GM21447 (cell line): ENCODE measurements at regions not wholly inside any gene's neighbourhood (a gene's known extent, or its start where the extent isn't known, plus 50 kb on each side); places are given as distances from the start of the nearest gene placed in this dataset.

ENCODE experiments used
- ATAC-seq: cut with Tn5 transposase; IDR thresholded peaks from one replicate; pipeline ENCODE4 v1.9.1; 2021; ENCODE audit not compliant: unreplicated experiment

DNA sequence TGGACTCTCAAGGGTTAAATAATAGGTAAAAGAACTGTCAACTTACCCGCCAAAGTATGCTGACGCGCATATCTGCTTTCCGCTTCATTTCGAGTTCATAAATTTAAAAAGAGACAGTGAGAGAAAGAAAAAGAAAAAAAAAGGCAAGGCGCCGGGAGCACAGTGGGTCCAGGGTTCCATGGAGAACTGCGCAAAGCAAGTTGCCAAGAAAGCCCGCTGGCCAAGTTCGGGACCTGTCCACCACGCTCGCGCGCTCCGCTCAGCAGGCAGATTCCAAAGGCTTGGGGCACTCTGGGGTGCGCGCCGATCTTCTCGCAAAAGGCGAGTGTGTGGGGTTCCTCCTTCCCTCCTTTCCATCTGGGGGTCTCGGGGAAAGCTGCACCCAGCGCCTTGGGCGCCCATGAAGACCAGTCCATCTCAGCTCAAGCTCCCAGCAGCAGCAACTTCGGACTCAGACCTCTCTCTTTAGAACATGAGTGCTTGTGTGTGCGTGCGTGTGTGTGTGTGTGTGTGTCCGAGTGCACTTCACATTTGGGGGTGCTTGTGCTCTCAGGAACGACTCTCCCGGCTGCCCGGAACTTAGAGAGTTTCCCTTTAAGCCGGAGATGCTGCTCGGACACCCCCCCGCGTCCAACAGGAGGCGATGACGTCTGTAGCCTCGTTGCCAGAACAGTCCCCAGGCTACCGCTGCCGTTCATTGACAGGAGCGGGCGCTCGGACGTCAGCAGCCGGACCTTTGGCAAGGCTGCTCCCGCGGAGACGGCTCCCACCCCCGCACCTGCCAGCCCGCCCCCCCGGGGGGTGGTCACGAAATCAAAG, 180.0 kb downstream of the TBXT start:
- no peak for ATAC-seq

DNA sequence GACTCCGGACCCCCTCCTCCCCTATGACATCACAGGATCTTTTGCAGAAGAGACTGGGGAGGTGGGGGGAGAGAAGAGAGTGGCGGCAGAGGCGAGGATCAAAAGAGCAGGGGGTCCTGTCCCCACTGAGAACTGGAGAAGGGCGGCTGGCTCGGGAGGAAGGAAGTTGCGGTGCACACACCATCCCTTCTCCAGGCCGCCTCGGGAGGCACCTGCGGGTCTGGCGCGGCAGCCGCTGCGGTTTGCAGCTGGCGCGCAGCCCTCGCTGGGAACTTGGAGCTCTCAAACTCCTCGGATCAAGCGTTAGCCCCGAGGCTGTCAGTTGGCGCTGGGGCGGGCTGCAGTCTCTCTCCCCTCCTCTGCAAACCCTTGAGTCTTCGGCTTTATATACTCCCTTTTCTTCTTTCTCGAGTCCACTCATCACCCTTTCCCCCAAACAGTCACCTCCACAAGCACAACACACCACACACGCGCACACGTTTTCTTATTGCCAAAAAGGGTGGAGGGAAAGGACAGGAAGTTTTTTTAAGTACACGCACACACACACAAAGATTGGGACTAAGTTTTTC, 180.7 kb downstream of the TBXT start:
- no peak for ATAC-seq

DNA sequence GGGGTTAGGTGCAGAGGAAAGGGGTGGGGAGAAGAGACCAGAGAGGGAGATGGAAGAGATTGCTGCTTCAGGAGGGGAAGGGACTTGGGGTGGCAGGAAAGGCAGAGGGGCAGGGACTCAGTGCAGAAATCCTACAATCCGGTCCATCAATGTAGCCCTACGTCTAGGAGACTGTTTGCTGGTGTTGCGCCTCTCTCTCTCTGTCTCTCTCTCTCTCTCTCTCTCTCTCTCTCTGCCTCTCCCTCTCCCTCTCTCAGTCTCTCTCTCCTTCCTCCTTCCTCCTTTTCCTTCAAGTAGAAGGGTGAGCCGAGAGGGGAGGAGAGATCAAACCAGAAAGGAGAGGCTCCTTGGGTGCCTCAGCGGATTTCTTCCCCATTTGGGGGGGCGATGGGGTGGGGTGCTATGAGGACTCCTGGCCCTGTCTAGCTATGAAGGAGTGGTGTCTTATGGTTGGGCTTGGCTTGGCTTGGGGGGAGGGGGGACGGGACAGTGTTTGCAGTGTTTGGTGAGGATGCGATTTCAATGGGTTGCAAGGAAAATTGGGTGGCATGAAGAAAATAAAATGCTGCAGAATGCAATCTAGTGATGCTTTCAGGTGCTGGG, 181.2 kb downstream of the TBXT start:
- no peak for ATAC-seq

DNA sequence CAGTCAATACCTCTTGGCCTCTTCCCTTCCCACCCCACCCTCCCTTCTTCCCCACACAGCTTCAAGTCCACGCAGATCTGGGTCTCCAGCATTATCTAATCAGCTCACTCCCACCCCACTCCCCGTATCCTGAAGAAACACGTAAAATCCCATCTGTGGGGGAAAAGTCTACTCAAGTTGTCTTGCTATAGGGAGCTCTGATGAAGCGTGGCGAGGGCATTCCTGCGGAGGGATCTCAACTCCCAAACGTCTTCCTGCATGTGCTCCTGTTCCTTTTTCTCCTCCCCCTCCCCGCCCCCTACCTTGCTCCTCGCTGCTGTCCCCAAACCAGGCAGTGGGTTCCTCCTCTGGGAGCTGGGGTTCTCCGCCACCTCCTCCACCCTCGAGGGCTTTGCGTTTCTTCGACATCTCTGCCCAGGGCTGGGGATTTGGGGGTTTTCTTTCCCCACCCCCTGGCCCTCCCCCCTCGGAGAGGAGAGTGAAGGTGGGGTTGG, 181.8 kb downstream of the TBXT start:
- ATAC-seq = no peak

DNA sequence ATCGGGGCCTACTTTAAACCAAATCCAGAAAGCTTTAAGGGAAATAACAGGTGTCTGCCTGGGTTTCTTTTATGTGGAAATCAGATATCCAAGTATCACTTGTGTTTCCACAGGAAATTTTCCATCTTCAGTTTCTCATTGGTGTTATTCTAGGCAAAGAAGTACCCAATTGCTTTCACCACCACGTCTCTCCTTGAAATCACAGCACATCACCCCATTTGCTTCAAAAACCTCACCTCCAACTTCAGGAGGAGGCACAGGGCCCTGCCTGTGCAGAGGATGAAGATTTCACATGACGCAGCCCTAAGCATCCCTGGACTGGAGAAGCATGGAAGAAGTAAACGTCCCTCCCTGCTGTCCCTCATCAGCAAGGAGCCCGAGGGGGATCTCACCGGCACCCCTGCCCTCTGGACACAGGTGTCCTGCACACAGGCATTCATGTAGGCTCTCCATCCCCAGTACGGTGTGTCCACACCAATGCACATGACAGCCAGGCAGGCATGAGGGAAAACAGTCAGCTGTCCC, 182.3 kb downstream of the TBXT start:
- ATAC-seq = no peak

DNA sequence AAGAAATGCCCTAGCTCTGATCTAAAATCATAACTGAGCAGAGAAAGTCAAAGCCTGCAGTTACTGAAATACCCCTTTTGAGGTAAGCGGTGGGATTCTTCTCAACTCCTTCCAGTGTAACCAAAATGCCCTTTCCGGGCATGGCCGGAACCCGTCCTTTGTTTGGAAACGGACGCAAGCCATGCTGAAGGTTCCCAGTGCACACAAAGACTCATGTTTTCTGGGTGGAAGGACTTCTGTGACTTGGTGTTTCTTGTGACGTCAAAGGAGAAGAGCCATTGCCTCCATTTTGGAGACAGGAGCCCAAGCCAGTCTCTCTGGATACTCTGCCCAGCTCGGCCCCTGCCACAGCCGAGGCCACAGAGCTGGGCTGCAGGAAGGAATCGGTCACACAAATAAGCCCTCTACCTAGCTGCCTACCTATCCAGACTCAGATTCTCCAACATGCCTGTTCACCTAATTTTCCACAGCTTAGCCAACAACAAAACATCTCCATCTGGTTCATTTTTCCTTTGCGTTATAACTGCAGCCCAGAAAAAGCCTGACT, 182.8 kb downstream of the TBXT start:
- ATAC-seq = no peak

DNA sequence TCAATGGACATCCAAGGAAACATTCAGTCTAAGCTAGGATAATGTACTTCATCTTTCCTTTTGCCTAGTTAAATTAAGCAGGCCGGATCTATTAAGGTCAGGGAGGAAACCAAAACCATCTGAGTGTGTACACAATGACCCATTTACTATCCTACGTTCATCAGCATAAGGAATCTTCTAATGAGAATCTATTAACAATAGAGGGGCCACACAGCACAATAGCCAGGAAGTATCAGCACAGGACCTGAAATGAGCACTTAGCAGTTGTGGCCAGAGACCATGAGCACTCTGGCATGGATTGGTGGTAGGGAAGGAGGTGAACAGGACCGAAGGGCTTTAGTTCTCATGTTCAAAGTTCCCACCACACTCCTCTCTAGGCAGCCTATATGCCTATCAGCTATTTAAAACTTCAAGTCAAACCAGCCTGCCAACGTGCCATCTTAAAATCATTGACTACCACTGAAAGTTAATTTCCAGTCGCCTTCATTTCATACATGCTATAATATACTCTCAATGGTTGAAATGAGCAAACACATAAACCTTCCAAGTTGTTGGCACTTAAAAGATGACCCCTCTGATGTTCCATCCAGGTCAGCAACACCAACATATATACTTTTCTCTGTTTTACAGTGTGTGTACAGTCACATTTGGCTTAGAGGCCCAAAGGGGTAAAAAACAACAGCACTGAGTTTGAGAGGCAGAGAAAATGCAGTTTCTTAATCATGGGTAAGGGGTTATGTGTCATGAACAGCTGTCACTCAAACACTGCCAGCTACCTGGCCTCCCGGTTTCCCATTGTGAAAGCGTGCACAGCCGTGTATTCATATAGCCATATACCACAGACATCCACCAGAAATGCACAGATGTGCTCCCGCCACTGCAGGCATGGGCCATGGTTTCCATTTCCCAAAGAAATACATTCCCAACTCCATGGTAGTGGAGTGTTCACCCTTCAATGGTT, 184.3 kb downstream of the TBXT start:
- no peak for ATAC-seq

DNA sequence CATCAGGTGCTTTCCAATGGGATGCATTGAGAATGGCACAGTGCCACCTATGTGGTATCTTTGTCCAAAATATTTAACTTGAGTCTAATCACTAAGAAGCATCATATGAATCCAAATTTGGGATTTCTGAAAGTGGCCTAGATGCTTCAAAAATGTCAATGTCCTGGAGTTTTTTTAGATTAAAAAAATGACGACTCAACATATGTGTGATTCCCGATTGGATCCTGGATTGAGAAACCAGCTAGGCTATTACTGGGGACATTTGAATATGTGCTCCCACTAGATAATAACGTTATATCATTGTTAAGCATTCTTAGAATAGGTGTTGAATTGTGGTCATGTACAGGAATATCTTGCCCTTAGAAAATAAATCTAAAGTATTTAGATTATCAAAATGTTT, 189.2 kb downstream of the TBXT start:
- ATAC-seq = no peak

DNA sequence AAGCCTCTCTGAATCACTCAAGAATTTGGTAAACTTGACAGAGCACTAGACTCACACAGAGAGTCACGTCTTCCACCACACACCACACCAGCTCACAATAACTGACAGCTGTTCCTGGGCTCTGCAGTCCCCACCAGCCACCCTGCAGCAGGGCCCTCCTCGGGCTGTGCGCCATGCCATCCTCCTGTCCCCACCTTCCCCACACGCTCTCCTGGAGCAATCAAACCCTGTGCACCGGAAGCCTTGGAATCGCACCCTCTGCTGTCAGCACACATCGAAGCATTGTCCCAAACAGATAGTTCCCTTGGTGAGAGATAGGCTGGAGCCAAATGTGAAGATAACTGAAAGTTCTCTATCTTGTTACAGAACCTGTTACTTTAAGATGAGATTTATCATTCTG, 191.0 kb downstream of the TBXT start:
- no peak for ATAC-seq

DNA sequence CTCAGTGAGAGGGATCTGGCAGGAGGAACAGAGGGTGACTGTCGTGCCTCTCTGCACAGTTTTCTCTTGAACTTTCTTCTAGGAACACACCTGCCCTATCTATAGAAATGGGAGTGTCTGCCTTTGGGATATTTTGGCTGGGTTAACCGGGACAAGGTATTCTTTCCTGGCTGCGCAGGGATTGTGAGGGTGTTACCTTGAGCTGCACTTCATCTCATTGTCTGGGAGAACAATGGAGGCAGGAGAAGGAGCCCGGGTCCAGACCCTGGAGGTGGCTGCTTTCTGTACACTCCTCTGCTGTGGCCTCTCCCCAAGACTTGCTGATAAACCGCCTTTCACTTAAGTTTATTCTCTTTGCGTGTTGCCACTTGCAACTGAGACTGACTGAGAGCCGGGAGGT, 192.8 kb downstream of the TBXT start:
- no peak for ATAC-seq

DNA sequence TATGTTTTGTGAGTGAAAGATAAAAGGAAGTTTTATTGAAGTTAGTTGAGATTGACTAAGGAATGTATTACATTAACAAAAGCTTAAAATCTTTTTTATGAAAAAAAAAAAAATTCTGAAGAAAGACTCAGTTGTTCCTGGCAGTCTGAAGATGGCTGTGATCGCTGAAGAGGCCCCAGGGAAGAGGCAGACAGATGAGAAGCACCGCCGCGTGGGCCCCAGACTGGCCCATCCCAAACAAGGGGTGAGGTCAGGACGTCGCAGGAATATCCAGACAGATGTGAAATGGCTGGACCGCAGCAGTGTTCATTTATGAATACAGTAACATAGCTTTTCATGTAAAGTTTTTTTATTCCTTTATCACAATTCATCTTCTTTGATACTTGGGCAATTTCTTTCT, 194.2 kb downstream of the TBXT start:
- no peak for ATAC-seq

DNA sequence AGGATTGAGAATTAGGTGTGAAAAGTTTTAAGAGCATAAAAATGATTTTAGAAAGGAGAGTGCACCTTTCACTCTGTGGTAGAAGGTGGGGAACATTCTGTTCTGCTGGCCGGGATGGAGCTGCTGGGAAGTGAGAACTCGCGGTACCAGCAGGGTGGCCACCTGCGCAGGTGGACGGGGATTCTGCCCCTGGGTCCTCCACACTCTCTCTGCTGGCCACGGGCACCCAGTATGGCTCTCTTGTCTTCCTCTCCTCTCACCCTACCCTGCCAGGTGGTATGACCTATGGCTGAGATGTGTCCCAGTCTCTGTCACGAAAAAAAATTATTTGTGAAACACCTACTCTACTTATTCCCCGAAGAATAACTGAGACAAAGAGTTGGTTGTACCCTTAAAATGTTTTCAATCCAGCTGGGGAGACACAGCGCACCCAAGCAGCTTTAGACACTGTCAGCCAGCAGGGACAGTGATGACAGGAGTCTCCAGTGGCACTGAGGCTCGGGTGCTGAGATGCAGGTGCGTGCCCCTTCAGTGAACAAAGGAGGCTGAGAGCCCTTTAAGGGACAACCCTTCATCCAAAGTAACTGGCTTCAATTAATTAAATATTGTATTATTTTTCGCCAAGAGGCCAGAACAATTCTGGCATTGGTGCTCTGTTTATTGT, 195.4 kb downstream of the TBXT start:
- no peak for ATAC-seq

DNA sequence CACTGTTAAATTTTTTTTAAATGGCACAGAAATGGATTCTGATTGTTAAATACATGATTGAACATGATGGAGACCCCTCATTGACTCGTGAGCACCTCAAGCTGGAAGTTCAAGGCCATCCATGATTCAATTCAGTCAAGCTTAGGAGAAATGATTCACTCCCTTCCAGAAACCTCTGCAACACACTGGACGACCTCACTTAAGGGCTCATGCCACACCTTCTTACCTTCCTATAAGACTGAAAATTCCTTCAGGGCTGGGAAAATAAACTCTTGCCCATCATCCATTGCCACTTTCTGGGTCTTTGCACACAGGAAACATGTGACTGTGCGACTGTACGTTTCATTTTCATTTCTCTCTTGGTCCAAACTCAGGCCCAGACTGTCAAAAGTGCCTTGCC, 196.4 kb downstream of the TBXT start:
- ATAC-seq = no peak

DNA sequence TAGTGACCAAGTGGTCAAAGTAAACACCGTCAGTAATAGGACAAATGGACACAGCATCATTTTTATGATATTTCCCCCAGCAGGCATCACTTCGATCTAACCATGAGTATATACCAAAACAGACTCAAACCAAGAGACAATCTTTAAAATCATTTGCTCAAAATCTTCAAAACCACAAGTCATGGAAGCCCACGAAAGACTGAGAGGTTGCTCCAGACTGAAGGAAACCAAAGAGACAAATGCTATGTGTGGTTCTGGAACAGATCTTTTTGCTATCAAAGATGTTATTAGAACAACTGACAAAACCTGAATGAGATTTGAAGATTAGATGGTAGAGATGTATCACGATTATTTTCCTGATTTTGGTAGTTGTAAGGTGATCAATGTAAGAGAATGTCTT, 197.7 kb downstream of the TBXT start:
- no peak for ATAC-seq

DNA sequence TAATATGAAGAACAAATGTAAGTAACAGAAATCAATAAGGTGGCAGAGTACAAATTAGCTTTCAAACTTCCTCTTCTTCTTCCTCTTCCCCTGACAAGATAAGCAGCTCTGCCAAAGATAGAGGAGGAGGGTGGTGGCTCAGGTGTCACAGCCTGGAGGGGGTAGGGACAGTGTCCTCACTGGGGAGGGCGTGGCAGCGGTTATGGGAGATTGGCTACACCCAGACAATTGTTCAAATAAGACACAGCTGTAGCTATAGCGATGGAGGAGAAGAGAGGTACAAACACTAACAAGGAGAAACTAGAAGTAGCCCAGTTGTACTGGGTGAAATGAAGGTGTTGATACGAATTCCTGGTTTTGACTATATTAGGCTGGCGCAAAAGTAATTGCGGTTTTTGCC, 198.5 kb downstream of the TBXT start:
- no peak for ATAC-seq

DNA sequence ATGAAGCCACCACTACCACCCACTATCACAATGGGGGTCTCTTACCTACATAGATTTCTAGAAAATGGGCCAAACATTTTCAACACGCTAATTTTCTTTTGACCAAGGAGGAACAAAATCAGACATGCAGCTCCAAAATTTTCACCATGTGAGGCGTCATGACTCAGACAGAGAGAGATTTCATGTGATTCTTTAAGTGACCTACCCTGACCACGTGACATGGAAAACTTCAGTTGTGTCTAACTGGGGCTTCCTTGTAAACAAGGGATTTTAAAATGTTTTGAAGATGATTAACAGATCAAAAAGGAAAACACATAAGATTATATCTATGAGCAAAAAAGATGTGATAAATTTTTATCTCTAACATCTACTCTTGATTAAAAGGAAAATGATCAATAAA, 199.2 kb downstream of the TBXT start:
- ATAC-seq = no peak

DNA sequence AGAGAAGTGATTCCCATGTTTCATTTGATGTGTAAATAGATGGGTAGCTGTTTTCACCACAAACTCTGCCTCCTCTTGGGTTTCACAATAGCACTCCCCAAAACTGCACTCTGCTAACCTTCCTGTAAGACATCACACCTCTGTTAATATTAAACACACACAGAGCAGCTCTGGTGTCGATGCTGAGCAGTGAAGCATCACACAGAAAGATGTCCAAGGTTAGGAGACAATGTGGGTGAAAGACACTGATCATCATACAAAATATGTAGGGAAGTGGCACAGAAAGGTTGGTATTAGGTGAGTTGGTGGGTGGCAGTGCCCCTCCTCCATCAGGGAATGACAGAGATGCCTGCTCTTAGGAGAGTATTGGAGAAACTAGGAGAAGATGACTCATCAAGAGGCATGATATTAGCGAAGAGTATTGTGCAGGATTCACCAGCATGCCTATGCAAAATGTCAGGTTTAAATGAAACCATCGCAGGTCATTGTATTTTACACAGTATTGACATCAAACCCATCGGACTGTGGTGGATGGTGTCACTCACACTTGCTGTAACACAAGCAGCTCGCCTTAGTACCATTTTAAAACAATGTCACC, 199.7 kb downstream of the TBXT start:
- ATAC-seq = no peak

DNA sequence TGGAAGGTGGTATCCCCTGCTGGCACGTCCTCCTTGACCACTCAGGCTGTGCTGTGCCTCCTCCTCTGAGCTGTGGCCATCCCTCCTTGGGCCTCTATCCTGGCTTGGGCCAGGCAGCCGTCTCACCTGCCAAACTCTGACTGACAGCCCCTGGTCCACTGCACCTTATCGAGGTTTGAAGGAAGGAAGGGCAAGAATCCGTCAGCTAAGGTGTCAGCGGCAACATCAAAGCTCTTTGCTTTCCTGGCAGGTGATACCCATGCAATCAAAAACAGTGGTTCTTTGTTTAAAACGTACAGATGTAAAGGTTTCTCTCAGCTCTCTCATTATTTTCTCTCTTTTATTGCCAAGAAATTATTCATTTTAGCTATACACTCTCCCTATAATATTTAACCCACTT, 203.9 kb downstream of the TBXT start:
- no peak for ATAC-seq

DNA sequence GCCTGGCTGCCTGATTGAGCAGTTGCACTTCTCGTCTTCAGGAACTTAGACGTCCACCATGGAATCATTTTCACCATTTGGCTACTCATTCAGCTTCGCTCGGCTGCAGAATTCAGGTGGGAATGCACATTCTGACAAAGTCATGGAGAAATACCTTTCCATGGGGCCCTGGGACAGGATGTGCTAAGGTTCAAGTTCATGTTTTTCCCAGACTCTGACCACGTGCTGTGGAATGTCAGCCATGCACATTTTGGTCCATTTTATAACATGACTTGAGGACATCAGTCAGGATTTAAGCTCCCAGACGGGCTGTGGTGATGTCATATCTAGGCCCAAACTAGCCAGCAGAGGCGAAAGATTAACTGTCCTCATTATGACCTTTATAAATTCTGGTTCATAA, 205.3 kb downstream of the TBXT start:
- ATAC-seq = no peak

DNA sequence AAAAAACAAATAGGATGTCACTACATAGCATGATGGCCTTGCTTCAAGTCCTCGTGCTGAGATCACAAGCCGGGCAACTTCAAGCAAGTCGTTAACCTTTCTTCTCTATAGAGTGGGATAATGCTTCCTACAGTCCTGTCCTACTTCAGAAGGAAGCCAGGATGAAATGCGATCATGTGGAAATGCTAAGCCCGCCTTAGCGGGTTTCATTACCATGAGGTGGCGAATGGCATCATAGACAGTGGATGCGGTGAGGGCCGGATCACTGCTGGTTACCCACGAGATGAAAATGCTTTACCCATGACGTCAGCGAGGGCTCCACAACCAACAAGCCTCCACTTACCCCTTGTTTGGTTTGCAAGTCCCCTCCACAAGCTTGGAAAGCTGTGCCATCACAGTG, 206.4 kb downstream of the TBXT start:
- no peak for ATAC-seq
